GM21737 (cell line): ENCODE measurements at regions not wholly inside any gene's neighbourhood (a gene's known extent, or its start where the extent isn't known, plus 50 kb on each side); places are given as distances from the start of the nearest gene placed in this dataset.

Experiments
- ATAC-seq: cut with Tn5 transposase; IDR thresholded peaks from one replicate; pipeline ENCODE4 v1.9.1; 2021; ENCODE audit warnings: mild to moderate bottlenecking, moderate library complexity; ENCODE audit not compliant: unreplicated experiment

DNA sequence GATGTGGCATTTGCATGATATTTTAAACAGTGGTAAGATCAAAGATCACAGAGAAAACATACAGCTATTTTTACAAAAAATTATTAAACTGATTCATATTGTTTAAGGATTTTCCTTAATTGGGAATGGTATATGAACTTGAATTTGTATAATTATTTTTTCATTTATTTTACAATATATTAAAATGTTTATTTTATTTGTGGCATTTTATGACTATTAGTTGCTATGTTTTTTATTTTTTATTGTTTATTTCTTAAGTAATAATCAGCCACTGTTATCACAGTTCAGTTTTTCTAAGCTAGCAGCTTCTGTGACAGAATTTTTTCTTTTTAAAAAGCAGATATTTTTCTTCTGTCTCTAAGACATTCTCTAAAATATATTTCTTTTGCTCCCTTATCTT lies 387.0 kb upstream of the KHDRBS2 start:
- ATAC-seq = no peak

- ATAC-seq = no peak
These were observed 384.6 kb upstream of the KHDRBS2 start for GRCh38 chr6:62670490-62671223.

GRCh38 chr6:62669831-62670230 lies 383.8 kb upstream of the KHDRBS2 start:
- ATAC-seq = no peak

DNA sequence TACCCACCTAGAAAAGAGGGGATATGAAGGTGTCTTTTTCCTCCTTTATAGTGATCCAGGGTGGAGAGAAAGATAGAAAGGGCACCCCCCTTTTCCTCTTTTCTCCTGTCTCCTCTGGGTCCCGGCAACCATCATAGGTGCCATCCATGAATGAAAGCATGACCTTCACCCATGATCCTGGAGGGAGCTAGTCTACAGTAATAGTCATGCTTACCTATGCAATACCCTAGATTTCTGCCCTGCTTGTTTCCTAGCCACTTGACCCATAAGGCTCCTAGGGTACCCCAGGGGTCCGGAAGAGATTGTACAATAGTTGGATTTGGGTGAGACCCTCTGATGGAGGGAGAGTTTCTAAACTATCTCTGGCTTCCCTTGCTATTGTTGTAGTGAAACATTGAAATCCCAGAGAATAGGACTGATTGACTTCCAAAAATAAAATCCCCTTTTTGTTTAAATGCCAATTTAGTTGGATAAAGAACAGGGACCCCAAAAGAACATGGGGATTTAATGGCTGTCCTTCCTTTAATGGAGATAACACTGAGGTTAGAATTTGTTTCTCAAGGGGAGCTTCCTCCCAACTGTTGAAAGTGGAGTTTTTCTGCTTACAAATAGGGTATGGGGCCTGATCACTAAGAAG lies 366.8 kb upstream of the KHDRBS2 start:
- no peak for ATAC-seq

DNA sequence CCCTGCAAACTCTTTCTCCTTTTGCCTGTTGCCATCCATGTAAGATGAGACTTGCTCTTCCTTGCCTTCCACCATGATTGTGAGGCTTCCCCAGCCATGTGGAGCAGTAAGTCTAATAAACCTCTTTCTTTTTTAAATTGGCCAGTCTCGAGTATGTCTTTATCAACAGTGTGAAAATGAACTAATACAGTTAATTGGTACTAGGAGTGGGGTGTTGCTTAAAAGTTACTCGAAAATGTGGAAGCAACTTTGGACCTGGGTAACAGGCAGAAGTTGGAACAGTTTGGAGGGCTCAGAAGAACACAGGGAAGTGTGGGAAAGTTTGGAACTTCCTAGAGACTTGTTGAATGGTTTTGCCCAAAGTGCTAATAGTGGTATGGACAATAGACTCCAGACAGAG lies 359.2 kb upstream of the KHDRBS2 start:
- ATAC-seq = no peak

- no peak for ATAC-seq
These were observed 354.7 kb upstream of the KHDRBS2 start for GRCh38 chr6:62640749-62641148.

GRCh38 chr6:62626661-62627060 lies 340.6 kb upstream of the KHDRBS2 start:
- no peak for ATAC-seq

GRCh38 chr6:62623846-62624532 lies 338.0 kb upstream of the KHDRBS2 start:
- ATAC-seq = no peak

GRCh38 chr6:62615366-62616015 lies 329.5 kb upstream of the KHDRBS2 start:
- no peak for ATAC-seq

GRCh38 chr6:62614442-62614841 lies 328.4 kb upstream of the KHDRBS2 start:
- no peak for ATAC-seq

DNA sequence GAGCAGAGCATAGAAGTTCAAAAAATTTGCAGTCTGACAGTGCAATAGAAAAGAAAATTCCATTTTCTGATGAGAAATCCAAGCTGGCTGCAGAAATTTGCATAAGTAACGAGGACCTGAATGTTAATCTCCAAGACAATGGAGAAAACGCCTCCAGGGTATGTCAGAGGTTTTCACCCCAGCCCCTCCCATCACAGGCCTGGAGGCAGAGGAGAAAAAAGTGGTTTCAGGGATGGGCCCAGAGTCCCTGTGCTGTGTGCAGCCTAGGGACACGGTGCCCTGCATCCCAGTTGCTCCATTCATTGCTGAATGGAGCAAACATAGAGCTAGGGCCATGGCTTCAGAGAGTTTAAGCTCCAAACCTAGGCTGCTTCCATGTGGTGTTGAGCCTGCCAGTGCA lies 327.9 kb upstream of the KHDRBS2 start:
- no peak for ATAC-seq

GRCh38 chr6:62612471-62612870 lies 326.4 kb upstream of the KHDRBS2 start:
- ATAC-seq = no peak

GRCh38 chr6:62570372-62570771 lies 284.3 kb upstream of the KHDRBS2 start:
- ATAC-seq = no peak

DNA sequence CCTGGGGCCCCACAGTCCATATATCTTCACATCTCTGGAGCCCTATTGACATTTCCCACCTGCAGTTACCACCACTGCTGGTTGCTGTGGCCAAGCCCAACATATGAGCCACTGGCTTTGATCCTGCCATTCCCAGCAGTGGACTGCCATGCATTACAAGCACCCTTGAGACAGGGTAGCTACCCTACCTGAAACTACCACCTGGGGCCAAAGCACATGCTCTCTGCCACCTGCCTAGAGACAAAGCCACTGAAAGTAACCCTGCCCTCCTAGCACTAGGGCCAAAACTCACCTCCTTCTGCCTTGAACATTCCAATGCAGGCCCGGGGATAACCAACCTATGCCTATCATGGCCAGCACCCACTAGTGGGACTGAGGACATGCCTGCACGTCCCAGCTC lies 255.5 kb upstream of the KHDRBS2 start:
- no peak for ATAC-seq

DNA sequence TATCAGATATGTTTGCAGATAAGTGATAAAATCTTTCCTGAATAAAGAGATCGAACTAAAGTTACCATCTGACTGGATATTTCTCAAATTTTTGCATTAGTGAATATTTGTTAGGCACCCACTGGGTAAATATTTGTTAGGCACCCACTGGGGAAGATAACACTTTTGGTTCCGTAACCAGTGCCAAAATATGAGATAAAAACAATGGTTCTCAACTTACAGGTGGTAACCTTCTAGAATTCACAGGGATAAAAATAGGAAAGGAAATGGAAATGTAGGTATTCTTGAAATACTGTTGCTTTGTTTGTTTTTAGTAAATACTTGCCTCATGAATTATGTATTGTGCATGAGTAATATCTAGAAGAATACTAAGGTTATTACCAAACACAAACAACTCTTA lies 245.0 kb upstream of the KHDRBS2 start:
- ATAC-seq = no peak

DNA sequence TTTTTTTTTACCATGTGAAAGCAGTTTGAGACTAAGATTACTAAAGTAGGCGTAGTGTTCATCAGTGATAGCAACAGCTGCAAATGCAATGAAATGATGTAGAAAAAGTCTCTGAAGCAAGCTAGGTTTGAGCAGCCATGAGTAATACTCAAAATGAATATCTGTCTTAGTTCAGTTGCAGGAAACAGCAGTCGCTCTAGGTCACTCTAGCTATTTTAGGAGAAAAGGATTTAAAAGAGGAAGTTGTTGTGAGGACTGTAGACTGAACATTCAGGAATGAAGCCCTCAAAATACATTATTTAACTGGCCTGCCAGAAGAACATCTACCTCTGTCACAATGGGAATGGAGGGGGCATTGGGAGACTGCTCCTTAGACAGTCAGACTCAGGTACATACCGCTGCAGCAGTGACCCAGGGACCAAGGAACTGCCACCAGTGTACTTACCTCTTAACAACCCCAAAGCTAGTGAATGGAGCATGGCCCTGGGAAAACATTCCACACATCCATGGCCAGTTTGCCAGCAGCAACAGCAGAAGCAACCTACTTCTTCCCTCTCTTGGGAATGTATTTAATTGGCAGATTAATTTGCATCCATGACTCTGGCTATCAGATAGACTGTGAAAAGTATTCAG lies 243.0 kb upstream of the KHDRBS2 start:
- no peak for ATAC-seq

DNA sequence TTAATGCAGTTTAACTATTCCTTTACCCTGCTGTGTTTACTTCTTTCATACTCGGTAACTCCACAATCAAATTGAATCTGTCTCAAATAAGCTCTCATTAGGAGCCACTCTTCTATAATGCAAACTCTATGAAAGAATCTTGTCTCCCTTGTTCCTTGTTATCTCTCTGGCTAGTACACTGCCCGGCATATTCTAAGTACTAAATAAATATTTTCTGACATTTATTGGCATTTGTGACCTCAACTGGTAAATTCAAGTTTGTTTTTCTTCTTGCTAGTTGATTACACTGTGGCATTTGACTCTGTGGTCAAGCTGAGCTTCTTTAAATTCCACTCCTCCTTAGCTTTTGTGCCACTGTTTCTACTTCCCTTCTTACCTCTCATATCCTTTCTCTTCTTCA lies 237.6 kb upstream of the KHDRBS2 start:
- ATAC-seq = no peak

- no peak for ATAC-seq
These were observed 233.5 kb upstream of the KHDRBS2 start for GRCh38 chr6:62519574-62519973.

DNA sequence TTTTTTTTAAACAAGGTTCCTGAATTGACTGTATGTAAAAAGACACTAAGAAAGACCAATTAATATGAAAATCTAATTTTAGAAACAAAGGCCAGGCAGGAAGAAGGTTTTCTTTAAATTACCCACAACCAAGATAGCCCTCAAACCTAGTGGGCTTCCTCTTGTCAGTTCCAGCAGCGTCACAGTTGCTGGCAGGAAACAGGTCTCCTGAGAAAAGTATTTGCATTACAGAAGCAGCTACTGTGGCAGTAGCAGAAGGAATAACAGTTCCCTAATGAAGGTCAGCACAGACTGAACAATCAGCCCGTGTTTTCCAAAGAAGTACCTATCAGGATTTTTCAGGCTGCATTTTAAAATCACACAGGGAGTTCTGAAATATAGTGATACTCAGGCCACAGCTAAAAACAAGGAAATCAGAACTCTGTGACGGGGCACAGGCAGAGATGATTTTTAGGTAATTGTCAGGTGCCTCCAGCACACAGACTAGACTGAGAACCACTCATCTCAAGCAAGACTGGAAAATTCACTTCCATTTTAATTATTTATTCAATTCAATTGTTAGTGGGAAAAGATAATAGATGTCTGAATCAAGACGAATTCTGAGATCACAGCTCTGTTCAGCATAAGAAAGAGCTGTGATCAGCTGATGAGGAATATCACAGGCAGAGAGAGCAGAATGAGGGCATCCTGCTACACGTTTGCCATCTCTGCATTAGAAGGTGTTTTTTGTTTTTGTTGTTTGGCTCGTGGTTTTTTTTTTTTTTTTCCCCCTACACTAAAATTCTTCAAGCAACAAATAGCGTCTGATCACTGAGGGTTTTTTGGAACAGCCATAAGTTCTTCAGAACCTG lies 230.5 kb upstream of the KHDRBS2 start:
- no peak for ATAC-seq

- ATAC-seq = no peak
These were observed 206.3 kb upstream of the KHDRBS2 start for GRCh38 chr6:62492192-62492822.
